ENCODE measurements at regions not wholly inside any gene's neighbourhood (a gene's known extent, or its start where the extent isn't known, plus 50 kb on each side); places are given as distances from the start of the nearest gene placed in this dataset.

DNA sequence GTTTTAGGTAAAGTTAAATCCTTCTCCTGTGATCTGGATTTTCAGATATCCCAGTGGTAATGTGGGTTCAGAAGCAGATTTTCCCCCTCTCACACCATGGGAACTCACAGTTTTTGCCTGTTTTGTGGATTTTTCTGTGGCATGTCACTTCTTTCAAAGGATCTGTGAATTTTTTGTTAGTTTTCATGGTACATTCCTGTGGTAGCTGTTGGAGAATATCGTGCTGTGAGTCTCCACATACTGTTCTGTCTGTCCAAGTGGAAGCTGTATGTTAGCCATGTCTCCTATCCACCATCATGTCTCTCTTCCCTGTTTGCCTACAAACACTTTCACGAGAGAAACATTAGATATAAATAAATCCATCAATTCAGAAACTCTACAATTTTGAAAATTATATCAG is 378.7 kb upstream of the ADGRB3 start:
- H3K36me3 ChIP-seq (ENCODE audit: control insufficient read depth in 5 of 5, insufficient read depth in 5 of 5, low read length in 5 of 5) = no peaks in the 10 kb centered on the region
- peaks cover 0 to 12% (median 6%) of the 10 kb centered on the region in 5 donors for H3K9me3 ChIP-seq (ENCODE audit: control insufficient read depth in 5 of 5, low read length in 5 of 5)
- no peaks in the 10 kb centered on the region for H3K27me3 ChIP-seq (ENCODE audit: control insufficient read depth in 5 of 5, insufficient read depth in 4 of 5, low read length in 5 of 5)
- no peak overlapping the region for H3K27ac ChIP-seq (ENCODE audit: low read depth, low read length)
- H3K4me3 ChIP-seq (ENCODE audit: low read depth in 1 of 5, low read length in 5 of 5) = no peak overlapping the region
- no peaks in the 10 kb centered on the region for H3K4me1 ChIP-seq (ENCODE audit: control insufficient read depth in 5 of 5, insufficient read depth in 5 of 5, low read length in 5 of 5)
- H3K9ac ChIP-seq (ENCODE audit: low read length in 5 of 5) = no peak overlapping the region

DNA sequence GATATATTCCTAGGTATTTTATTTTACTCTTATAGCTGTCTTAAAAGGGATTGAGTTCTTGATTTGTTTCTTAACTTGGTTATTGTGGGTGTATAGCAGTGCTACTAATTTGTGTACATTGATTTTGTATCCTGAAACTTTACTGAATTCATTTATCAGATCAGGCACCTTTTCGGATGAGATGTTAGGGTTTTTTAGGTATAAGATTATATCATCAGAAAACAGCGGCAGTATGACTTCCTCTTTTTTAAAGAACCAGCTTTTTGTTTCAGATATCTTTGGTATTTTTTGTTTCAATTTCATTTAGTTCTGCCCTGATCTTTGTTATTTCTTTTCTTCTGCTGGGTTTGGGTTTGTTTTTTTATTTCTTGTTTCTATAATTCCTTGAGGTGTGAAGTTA is 382.4 kb upstream of the ADGRB3 start:
- H3K9ac ChIP-seq (ENCODE audit: low read length in 5 of 5) = no peak overlapping the region
- no peaks in the 10 kb centered on the region for H3K4me1 ChIP-seq (ENCODE audit: control insufficient read depth in 5 of 5, insufficient read depth in 5 of 5, low read length in 5 of 5)
- H3K4me3 ChIP-seq (ENCODE audit: low read depth in 1 of 5, low read length in 5 of 5) = no peak overlapping the region
- no peaks in the 10 kb centered on the region for H3K27me3 ChIP-seq (ENCODE audit: control insufficient read depth in 5 of 5, insufficient read depth in 4 of 5, low read length in 5 of 5)
- H3K9me3 ChIP-seq (ENCODE audit: control insufficient read depth in 5 of 5, low read length in 5 of 5) = peaks cover 0 to 8% (median 3%) of the 10 kb centered on the region in 5 donors
- no peak overlapping the region for H3K27ac ChIP-seq (ENCODE audit: low read depth, low read length)
- no peaks in the 10 kb centered on the region for H3K36me3 ChIP-seq (ENCODE audit: control insufficient read depth in 5 of 5, insufficient read depth in 5 of 5, low read length in 5 of 5)

DNA sequence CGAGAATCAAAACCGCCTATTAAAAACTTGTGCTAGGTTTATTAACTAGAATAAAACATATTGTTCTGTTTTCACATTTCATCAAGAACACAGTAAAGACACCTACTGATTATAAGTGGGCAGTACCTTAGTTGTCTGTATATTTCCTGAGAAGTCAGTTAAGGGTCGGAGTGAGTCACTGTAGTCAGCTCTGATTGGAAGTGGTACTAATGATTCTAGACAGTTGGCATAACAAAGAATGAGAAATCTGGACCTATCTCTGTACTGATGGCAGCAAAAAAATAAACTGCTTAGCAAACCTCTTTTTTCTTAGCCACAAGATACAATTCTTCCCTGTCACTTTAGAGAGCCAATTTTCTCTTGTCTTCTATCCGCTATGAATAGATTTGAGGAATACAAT is 387.3 kb upstream of the ADGRB3 start:
- Histone ChIP-seq H3K4me3 (ENCODE audit: low read depth in 1 of 5, low read length in 5 of 5) (no peak overlapping the region), H3K9me3 (ENCODE audit: control insufficient read depth in 5 of 5, low read length in 5 of 5) (peaks cover 0 to 3% (median 0%) of the 10 kb centered on the region in 5 donors), H3K9ac (ENCODE audit: low read length in 5 of 5) (no peak overlapping the region), H3K27ac (ENCODE audit: low read depth, low read length) (no peak overlapping the region), H3K27me3 (ENCODE audit: control insufficient read depth in 5 of 5, insufficient read depth in 4 of 5, low read length in 5 of 5) (no peaks in the 10 kb centered on the region), H3K36me3 (ENCODE audit: control insufficient read depth in 5 of 5, insufficient read depth in 5 of 5, low read length in 5 of 5) (no peaks in the 10 kb centered on the region), H3K4me1 (ENCODE audit: control insufficient read depth in 5 of 5, insufficient read depth in 5 of 5, low read length in 5 of 5) (no peaks in the 10 kb centered on the region)

DNA sequence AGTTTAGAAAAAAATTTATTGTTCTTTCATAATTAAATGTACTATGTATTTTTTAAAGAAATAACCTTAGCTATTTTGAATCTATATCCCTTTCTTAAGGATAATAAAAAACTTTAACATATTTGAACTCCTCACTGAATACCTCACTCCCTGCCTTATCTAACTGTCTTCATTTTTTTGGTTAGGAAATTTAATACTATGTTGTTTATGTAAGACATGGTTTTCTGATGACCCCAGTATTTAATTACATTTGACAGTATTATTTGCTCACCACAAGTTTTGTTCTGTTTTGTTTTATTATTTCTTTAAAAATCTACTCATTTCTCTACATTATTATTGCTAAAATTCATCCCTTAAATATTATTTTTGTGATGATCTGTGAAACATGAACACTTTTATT is 394.4 kb upstream of the ADGRB3 start:
- H3K27me3 ChIP-seq (ENCODE audit: control insufficient read depth in 5 of 5, insufficient read depth in 4 of 5, low read length in 5 of 5) = no peaks in the 10 kb centered on the region
- no peak overlapping the region for H3K9ac ChIP-seq (ENCODE audit: low read length in 5 of 5)
- H3K36me3 ChIP-seq (ENCODE audit: control insufficient read depth in 5 of 5, insufficient read depth in 5 of 5, low read length in 5 of 5) = no peaks in the 10 kb centered on the region
- peaks cover 0 to 2% (median 0%) of the 10 kb centered on the region in 5 donors for H3K9me3 ChIP-seq (ENCODE audit: control insufficient read depth in 5 of 5, low read length in 5 of 5)
- H3K27ac ChIP-seq (ENCODE audit: low read depth, low read length) = no peak overlapping the region
- no peaks in the 10 kb centered on the region for H3K4me1 ChIP-seq (ENCODE audit: control insufficient read depth in 5 of 5, insufficient read depth in 5 of 5, low read length in 5 of 5)
- H3K4me3 ChIP-seq (ENCODE audit: low read depth in 1 of 5, low read length in 5 of 5) = no peak overlapping the region

- Histone ChIP-seq H3K36me3 (ENCODE audit: control insufficient read depth in 5 of 5, insufficient read depth in 5 of 5, low read length in 5 of 5) (no peaks in the 10 kb centered on the region), H3K4me3 (ENCODE audit: low read depth in 1 of 5, low read length in 5 of 5) (no peak overlapping the region), H3K27me3 (ENCODE audit: control insufficient read depth in 5 of 5, insufficient read depth in 4 of 5, low read length in 5 of 5) (no peaks in the 10 kb centered on the region), H3K9ac (ENCODE audit: low read length in 5 of 5) (no peak overlapping the region), H3K27ac (ENCODE audit: low read depth, low read length) (no peak overlapping the region), H3K9me3 (ENCODE audit: control insufficient read depth in 5 of 5, low read length in 5 of 5) (peaks cover 0 to 2% (median 0%) of the 10 kb centered on the region in 5 donors), H3K4me1 (ENCODE audit: control insufficient read depth in 5 of 5, insufficient read depth in 5 of 5, low read length in 5 of 5) (no peaks in the 10 kb centered on the region)
Measured at GRCh38 chr6:68239034-68239433, 396.0 kb upstream of the ADGRB3 start.

GRCh38 chr6:68238097-68238601 is 396.9 kb upstream of the ADGRB3 start:
- H3K9ac ChIP-seq (ENCODE audit: low read length in 5 of 5) = no peak overlapping the region
- no peaks in the 10 kb centered on the region for H3K27me3 ChIP-seq (ENCODE audit: control insufficient read depth in 5 of 5, insufficient read depth in 4 of 5, low read length in 5 of 5)
- H3K27ac ChIP-seq (ENCODE audit: low read depth, low read length) = no peak overlapping the region
- H3K9me3 ChIP-seq (ENCODE audit: control insufficient read depth in 5 of 5, low read length in 5 of 5) = peaks cover 0 to 2% (median 0%) of the 10 kb centered on the region in 5 donors
- H3K36me3 ChIP-seq (ENCODE audit: control insufficient read depth in 5 of 5, insufficient read depth in 5 of 5, low read length in 5 of 5) = no peaks in the 10 kb centered on the region
- H3K4me1 ChIP-seq (ENCODE audit: control insufficient read depth in 5 of 5, insufficient read depth in 5 of 5, low read length in 5 of 5) = no peaks in the 10 kb centered on the region
- H3K4me3 ChIP-seq (ENCODE audit: low read depth in 1 of 5, low read length in 5 of 5) = no peak overlapping the region

GRCh38 chr6:68237205-68237604 is 397.9 kb upstream of the ADGRB3 start:
- no peak overlapping the region for H3K9ac ChIP-seq (ENCODE audit: low read length in 5 of 5)
- H3K4me3 ChIP-seq (ENCODE audit: low read depth in 1 of 5, low read length in 5 of 5) = no peak overlapping the region
- H3K27me3 ChIP-seq (ENCODE audit: control insufficient read depth in 5 of 5, insufficient read depth in 4 of 5, low read length in 5 of 5) = no peaks in the 10 kb centered on the region
- peaks cover 0 to 2% (median 0%) of the 10 kb centered on the region in 5 donors for H3K9me3 ChIP-seq (ENCODE audit: control insufficient read depth in 5 of 5, low read length in 5 of 5)
- H3K27ac ChIP-seq (ENCODE audit: low read depth, low read length) = no peak overlapping the region
- no peaks in the 10 kb centered on the region for H3K4me1 ChIP-seq (ENCODE audit: control insufficient read depth in 5 of 5, insufficient read depth in 5 of 5, low read length in 5 of 5)
- no peaks in the 10 kb centered on the region for H3K36me3 ChIP-seq (ENCODE audit: control insufficient read depth in 5 of 5, insufficient read depth in 5 of 5, low read length in 5 of 5)

GRCh38 chr6:68235326-68235784 is 399.7 kb upstream of the ADGRB3 start:
- peaks cover 0 to 2% (median 0%) of the 10 kb centered on the region in 5 donors for H3K9me3 ChIP-seq (ENCODE audit: control insufficient read depth in 5 of 5, low read length in 5 of 5)
- H3K4me3 ChIP-seq (ENCODE audit: low read depth in 1 of 5, low read length in 5 of 5) = no peak overlapping the region
- no peaks in the 10 kb centered on the region for H3K4me1 ChIP-seq (ENCODE audit: control insufficient read depth in 5 of 5, insufficient read depth in 5 of 5, low read length in 5 of 5)
- H3K36me3 ChIP-seq (ENCODE audit: control insufficient read depth in 5 of 5, insufficient read depth in 5 of 5, low read length in 5 of 5) = no peaks in the 10 kb centered on the region
- no peaks in the 10 kb centered on the region for H3K27me3 ChIP-seq (ENCODE audit: control insufficient read depth in 5 of 5, insufficient read depth in 4 of 5, low read length in 5 of 5)
- H3K9ac ChIP-seq (ENCODE audit: low read length in 5 of 5) = no peak overlapping the region
- H3K27ac ChIP-seq (ENCODE audit: low read depth, low read length) = no peak overlapping the region

DNA sequence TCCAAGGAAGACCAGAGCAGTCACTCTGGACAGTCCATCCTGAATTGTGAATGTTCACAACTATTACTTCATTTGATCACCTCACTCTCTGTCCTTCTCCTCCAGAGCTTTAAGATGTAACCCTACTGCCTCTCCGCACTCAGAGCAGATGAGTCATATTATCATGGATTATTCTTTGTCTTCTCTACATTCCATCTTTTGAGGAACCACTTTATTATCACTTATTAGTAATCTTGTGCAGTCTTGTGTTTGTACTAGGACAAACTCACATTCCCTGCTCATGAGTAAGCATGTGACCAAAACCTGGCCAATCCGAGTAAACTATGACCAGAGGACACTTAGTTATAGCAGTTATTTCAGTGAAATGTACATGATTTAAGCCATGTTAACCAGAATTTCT is 401.5 kb upstream of the ADGRB3 start:
- Histone ChIP-seq H3K9me3 (ENCODE audit: control insufficient read depth in 5 of 5, low read length in 5 of 5) (peaks cover 0 to 2% (median 0%) of the 10 kb centered on the region in 5 donors), H3K27ac (ENCODE audit: low read depth, low read length) (no peak overlapping the region), H3K9ac (ENCODE audit: low read length in 5 of 5) (no peak overlapping the region), H3K4me3 (ENCODE audit: low read depth in 1 of 5, low read length in 5 of 5) (no peak overlapping the region), H3K27me3 (ENCODE audit: control insufficient read depth in 5 of 5, insufficient read depth in 4 of 5, low read length in 5 of 5) (no peaks in the 10 kb centered on the region), H3K36me3 (ENCODE audit: control insufficient read depth in 5 of 5, insufficient read depth in 5 of 5, low read length in 5 of 5) (no peaks in the 10 kb centered on the region), H3K4me1 (ENCODE audit: control insufficient read depth in 5 of 5, insufficient read depth in 5 of 5, low read length in 5 of 5) (no peaks in the 10 kb centered on the region)

DNA sequence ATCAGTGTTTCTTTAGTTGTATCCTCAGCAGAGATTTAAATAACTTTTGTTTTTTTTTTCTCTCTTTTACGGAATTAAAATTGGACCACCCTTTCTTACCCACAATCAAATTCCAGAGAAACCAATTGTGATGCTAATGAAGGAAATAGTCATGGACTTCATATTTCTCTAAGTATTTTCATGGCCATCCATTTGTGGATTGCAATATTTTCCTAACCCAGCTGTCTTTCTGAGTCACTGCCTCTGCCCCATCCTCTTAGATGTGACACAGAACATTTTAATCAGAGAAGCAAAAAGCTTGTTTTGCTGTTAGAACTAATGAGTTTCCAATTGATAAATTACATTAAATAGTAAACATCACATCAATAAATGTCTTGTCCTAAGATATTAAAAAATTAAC is 405.5 kb upstream of the ADGRB3 start:
- Histone ChIP-seq H3K36me3 (ENCODE audit: control insufficient read depth in 5 of 5, insufficient read depth in 5 of 5, low read length in 5 of 5) (no peaks in the 10 kb centered on the region), H3K27me3 (ENCODE audit: control insufficient read depth in 5 of 5, insufficient read depth in 4 of 5, low read length in 5 of 5) (no peaks in the 10 kb centered on the region), H3K4me3 (ENCODE audit: low read depth in 1 of 5, low read length in 5 of 5) (no peak overlapping the region), H3K9me3 (ENCODE audit: control insufficient read depth in 5 of 5, low read length in 5 of 5) (no peaks in the 10 kb centered on the region), H3K4me1 (ENCODE audit: control insufficient read depth in 5 of 5, insufficient read depth in 5 of 5, low read length in 5 of 5) (no peaks in the 10 kb centered on the region), H3K27ac (ENCODE audit: low read depth, low read length) (no peak overlapping the region), H3K9ac (ENCODE audit: low read length in 5 of 5) (no peak overlapping the region)

- H3K9me3 ChIP-seq (ENCODE audit: control insufficient read depth in 5 of 5, low read length in 5 of 5) = no peaks in the 10 kb centered on the region
- H3K4me1 ChIP-seq (ENCODE audit: control insufficient read depth in 5 of 5, insufficient read depth in 5 of 5, low read length in 5 of 5) = no peaks in the 10 kb centered on the region
- no peaks in the 10 kb centered on the region for H3K27me3 ChIP-seq (ENCODE audit: control insufficient read depth in 5 of 5, insufficient read depth in 4 of 5, low read length in 5 of 5)
- no peaks in the 10 kb centered on the region for H3K36me3 ChIP-seq (ENCODE audit: control insufficient read depth in 5 of 5, insufficient read depth in 5 of 5, low read length in 5 of 5)
- no peak overlapping the region for H3K27ac ChIP-seq (ENCODE audit: low read depth, low read length)
- H3K4me3 ChIP-seq (ENCODE audit: low read depth in 1 of 5, low read length in 5 of 5) = no peak overlapping the region
- no peak overlapping the region for H3K9ac ChIP-seq (ENCODE audit: low read length in 5 of 5)
Measured at GRCh38 chr6:68226460-68226859, 408.6 kb upstream of the ADGRB3 start.

Data from subcutaneous abdominal adipose tissue (tissue), 5 donors.